C4-2B (cell line): ENCODE measurements at regions not wholly inside any gene's neighbourhood (a gene's known extent, or its start where the extent isn't known, plus 50 kb on each side); places are given as distances from the start of the nearest gene placed in this dataset.

Experiments
- ZFX ChIP-seq: fragments of 450-650 bp; IDR thresholded peaks from 2 replicates; pipeline ENCODE4 v1.6.1; 2017
- TF ChIP-seq, protein P1 (sequence below): fragments of 450-650 bp; conservative IDR thresholded peaks from 2 replicates; pipeline ENCODE4 v1.5.1; 2017; ENCODE audit warnings: mild to moderate bottlenecking

- TF ChIP-seq, protein P1, sequence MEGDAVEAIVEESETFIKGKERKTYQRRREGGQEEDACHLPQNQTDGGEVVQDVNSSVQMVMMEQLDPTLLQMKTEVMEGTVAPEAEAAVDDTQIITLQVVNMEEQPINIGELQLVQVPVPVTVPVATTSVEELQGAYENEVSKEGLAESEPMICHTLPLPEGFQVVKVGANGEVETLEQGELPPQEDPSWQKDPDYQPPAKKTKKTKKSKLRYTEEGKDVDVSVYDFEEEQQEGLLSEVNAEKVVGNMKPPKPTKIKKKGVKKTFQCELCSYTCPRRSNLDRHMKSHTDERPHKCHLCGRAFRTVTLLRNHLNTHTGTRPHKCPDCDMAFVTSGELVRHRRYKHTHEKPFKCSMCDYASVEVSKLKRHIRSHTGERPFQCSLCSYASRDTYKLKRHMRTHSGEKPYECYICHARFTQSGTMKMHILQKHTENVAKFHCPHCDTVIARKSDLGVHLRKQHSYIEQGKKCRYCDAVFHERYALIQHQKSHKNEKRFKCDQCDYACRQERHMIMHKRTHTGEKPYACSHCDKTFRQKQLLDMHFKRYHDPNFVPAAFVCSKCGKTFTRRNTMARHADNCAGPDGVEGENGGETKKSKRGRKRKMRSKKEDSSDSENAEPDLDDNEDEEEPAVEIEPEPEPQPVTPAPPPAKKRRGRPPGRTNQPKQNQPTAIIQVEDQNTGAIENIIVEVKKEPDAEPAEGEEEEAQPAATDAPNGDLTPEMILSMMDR: no peak
- no peak for TF ChIP-seq ZFX
Measured at GRCh38 chr11:70820712-70821111, 422.4 kb downstream of the CTTN start.
